Cerebellar nuclear complex (tissue), 1 donor: ENCODE measurements at regions not wholly inside any gene's neighbourhood (a gene's known extent, or its start where the extent isn't known, plus 50 kb on each side); places are given as distances from the start of the nearest gene placed in this dataset.
"Not testable (repeated sequence)": the region's sequence is repeated elsewhere in the genome, so short reads cannot be mapped to it uniquely, and the experiment has no call there.

Experiments
- DNase-seq, 2 experiments: peaks; one replicate each; lab custom pipeline; 2025; lab: John Stamatoyannopoulos, UW

DNA sequence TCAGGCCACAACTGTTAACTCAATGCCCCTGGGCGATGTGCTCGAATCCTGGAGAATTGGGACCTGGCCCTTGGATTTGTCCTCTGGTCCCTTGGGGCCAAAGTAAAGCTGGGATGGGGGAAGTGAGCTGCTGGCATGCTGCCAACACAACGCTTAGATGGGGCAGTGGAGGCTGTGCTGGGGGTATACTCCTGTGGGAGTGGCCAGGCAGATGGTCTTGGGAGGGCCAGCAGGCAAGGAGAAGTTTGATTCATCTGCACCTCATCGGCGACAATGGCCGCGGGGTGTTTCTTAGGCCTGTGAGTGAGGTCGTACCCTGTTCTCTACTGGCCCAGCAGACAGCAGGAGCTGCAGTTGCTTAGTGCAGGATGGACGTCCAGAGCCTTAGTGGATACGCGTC is 139.0 kb upstream of the MTPN start:
- DNase-seq: no peak

DNA sequence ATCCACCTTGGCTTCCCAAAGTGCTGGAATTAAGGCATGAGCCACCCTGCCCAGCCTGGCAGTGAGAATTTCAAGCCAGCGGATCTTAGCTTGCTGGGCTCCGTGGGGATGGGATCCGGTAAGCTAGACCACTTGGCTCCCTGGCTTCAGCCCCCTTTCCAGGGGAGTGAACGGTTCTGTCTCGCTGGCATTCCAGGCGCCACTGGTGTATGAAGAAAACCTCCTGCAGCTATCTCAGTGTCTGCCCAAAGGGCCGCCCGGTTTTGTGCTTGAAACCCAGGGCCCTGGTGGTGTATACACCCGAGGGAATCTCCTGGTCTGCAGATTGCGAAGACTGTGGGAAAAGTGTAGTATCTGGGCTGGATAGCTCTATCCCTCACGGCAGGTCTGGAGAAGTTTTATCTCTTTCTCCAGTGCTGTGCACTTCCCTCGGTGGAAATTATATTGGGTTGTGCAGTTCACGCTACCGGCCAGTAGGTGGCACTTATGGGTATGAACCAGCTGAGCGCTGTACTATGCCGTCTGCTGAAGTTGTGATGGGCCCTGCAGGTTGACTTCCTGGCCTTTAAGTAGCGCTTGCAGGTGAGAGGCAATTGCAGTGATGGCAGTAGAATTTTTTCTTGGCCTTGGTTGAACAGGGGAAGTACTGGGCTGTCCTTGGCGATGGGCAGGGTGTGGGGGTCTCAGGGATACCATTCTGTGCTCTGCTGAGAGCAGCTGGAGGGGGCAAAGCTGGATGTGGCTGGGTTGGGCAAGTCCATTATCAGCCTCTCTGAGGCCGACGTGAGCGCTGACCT is 138.0 kb upstream of the MTPN start:
- DNase-seq: no peak

DNA sequence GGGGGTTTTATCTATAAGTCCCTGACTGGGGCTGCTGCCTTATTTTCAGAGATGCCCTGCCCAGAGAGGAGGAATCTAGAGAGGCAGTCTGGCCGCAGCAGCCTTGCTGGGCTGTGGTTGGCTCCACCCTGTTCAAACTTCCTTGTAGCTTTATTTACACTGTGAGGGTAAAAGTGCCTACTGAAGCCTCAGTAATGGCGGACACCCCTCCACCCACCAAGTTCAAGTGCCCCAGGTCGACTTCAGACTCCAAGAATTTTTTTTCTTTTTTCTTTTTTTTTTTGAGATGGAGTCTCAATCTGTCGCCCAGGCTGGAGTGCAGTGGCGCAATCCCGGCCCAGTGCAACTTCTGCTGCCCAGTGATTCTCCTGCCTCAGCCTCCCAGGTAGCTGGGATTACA is 137.3 kb upstream of the MTPN start:
- DNase-seq: not testable (repeated sequence)

GRCh38 chr7:136109037-136109436 is 131.9 kb upstream of the MTPN start:
- DNase-seq: not testable (repeated sequence)

DNA sequence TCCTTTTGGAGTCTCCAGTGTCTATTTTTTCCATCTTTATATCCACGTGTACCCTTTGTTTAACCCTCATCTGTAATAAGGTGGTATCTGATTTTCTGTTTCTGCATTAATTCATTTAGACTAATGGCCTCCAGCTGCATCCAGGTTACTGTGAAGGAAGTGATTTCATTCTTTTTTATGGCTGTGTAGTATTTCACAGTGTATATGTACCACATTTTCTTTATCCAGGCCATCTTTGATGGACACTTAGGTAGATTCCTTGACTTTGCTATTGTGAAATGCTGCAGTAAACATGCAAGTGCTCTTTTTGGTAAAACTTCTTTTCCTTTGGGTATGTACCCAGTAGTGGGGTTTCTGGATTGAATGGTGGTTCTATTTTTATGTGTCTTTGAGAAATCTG is 128.0 kb upstream of the MTPN start:
- DNase-seq: no peak

DNA sequence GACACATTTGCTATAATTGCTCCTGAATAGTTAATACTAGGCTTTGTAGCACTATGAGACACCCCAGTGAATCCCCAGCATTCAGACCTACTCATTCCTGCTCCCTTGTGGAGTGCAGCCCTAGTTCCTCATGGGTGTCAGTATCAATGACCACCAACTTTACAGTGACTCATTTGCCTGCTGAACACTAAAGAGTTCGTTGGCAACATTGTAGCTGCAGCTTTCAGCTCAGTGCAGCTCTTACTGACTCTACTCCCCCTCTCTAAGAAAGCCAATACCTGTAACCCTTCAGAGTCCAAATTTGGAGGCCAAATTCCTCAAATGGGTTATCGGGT is 127.1 kb upstream of the MTPN start:
- DNase-seq: no peak

GRCh38 chr7:136103545-136104268 is 126.5 kb upstream of the MTPN start:
- no peak for DNase-seq

DNA sequence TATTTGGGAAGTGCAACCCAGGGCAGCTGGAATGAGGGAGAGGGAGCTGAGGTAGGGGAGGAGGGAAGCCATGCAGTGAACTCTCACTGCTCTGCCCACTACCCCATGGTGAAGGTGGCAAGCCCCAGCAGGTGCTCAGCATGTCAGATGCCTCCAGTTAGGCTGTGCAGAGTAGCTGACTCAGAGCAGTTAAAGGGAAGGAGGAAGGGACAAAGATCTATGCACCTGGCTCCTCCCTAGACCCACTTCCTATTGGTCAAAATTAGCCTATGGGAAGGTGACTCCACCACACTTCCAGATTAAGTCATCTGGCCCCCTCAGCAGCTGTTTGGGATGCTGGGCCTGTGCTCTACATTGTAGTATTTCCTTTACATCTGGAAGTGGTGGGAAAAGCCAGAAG is 125.7 kb upstream of the MTPN start:
- no peak for DNase-seq

DNA sequence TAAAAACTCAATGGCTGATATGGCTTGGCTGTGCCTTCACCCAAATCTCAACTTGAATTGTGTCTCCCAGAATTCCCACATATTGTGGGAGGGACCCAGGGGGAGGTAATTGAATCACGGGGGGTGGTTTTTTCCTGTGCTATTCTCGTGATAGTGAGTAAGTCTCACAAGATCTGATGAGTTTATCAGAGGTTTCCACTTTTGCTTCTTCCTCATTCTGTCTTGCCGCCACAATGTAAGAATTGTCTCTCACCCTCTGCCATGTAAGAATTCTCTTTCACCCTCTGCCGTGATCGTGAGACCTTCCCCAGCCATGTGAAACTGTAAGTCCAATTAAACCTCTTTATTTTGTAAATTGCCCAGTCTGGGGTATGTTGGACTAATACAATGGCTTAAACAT is 115.6 kb upstream of the MTPN start:
- not testable (repeated sequence) for DNase-seq

- no peak for DNase-seq
These were observed 110.7 kb upstream of the MTPN start for GRCh38 chr7:136087881-136088280.

DNA sequence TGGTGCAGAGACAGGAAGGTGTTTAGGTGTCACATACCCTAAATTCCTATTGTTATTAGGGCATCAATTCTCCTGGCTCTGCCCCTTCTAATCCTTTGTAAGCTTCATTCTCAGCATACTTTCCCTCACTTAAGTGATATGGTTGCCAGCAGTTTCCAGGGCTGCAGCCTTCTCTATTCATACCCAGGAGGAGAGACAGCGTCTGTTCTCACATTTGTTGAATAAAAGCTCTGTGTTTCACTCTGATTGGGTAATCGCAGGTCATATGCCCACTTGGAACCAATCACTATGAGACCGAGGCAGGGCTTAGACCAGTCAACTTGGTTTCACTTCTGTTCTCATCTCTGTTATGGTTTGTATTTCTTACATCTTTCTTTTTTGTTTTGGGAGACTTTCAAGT is 109.6 kb upstream of the MTPN start:
- DNase-seq: no peak

DNA sequence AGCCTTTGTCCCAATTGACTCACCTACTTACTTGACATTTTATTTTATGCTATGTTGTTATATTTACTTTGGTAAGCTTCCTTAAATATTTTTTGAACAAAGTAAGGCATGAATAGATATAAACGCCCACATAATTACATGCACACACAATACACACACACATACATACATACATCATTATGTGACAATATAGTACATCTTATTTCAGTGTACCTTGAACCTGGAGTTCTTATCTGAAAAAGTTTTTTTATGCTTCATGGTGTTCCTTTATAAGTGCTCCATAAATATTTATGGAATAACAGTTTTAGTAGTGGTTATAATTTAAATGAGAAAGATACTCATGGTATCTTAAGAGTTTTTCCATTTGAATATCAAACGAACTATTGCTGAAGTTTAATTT is 102.8 kb upstream of the MTPN start:
- no peak for DNase-seq

GRCh38 chr7:136079478-136079892 is 102.3 kb upstream of the MTPN start:
- DNase-seq: no peak

- DNase-seq: no peak
These were observed 101.9 kb upstream of the MTPN start for GRCh38 chr7:136079066-136079465.

- DNase-seq: no peak
These were observed 101.5 kb upstream of the MTPN start for GRCh38 chr7:136078630-136079029.

DNA sequence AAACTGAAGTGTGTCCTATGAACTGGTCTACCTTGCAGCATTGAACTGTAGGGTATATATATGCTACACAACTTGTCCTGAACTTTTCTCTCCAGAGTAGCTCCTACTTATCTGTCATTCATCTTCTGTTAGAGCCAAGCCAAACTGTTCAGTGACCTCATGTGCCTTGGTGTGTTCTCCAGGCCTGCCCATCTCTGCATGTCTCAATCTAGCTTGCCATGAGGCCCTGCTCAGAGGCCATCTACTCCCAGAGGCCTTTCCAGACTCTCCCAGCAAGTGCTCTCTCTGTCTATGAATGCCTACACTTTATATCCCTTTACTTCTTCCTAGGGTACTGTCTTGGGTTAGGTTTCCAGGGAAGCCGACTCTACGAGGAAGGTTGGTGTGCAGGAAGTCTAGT is 99.8 kb upstream of the MTPN start:
- no peak for DNase-seq

DNA sequence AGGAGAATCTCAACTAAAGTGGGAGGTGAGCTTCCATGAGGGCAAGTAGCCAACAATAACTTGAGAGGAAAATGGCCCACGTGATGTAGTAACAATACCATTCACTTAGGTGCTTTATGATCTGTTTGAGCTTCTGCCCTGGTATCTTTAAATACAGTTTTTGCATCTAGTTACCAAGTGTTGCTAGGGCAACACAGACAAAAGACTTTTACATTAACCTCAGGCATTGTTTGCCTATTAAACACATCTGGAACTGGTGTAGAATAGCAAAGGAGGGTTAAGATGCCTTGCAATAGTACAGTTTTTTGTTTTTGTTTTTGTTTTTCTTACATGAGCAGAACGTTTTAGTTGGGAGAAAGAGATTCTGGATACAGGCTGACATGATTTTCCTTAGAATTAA is 97.7 kb upstream of the MTPN start:
- DNase-seq: no peak

DNA sequence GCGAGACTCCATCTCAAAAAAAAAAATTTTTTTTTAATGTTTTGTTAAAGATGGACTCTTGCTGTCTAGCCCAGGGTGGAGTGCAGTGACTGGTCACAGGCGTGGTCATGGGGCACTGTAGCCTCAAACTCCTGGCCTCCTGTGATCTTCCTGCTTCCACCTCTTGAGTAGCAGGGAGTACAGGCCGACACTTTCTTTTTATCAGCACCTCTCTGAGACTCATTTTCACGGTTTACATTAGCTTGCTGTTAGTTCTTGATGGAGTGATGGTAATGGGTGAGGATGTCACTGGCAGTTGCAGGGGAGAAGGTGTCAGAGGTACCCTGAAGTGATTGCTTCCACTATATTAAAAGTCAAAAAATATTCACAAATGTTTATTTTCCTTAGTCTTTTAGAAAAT is 95.3 kb upstream of the MTPN start:
- DNase-seq: no peak

DNA sequence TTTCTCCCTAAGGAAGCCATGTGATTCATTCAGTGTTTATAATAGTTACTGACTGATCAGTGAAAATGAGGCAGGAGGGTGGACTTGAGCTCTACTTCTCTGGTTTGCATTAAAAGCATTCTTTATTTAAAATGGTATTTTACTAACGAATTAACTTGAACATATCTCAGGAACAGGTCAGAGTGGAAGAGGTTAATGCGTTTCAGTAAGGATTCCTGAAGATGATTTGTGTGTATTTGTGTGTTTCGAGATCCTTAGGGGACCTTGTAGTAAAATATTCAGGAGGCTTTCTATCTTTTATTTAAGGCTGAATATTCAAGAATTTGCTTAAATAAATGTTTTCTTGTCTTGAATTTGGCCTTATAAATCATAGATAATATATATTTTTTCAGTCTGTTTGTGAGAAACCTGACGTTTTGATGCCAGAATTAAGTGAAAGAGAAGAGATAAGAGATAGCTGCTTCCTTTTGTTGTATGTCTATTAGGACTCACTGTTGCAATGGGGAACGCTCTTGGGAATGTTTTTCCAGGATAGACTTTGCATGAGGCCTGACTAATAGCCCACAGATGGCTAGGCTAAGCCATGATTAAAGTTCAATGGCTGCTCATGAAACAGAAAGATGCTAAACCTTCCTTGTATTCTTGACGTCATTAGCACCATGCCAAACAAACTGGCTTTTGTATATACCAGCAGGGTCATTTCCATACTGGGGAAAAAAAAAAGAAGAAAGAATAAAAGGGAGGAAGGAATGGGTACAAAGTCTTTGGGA is 93.8 kb upstream of the MTPN start:
- DNase-seq: no peak

DNA sequence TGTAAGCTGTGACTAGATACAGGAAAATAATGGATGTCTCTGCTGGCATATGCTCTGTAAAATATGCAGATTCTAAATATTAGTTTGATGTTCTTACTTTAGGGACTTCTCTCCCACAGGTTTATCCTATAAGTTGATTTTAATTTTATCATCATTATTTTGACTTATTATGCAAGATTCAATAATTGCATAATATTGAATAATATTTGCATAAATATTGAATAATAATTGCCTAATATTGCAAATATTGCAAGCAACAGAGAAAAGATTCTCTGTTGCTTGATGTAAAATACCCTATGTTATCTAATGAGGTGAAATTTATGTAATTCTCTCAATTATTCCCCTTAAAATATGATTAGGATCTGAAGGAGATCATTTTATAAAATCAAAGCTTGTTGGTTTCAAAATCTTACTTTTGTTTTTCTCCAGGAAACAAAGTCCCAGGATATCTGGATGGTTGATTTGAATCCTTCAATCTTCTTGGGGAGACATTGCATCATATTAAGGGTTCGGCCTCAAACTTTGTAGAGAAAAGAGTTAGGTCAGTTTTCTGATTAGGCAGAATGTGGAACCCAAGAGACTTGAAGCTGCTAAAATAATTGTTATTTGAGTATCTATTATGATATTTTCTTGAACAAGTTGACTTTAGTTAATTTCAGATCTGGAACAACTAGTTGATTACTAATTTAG is 92.8 kb upstream of the MTPN start:
- no peak for DNase-seq

DNA sequence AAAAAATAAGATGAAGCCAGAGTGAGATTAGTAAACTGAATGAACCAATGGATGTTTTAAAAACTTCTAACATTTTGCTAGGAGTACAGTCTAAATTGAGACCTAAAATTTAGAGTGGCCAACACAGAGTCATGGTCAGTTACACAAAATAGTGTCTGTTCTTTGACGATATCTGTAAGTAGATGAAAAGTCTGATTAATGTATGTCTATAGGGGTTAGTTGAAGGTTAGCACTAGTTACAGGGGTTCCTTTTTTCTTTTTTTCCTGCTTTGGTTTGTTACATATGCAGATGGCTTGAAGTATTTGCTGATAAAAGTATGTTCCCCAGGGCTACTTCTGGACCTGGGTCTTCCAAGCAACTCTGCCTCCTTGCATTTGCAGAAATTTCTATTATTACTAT is 90.1 kb upstream of the MTPN start:
- DNase-seq: no peak
